ENCODE measurements at regions not wholly inside any gene's neighbourhood (a gene's known extent, or its start where the extent isn't known, plus 50 kb on each side); places are given as distances from the start of the nearest gene placed in this dataset.

DNA sequence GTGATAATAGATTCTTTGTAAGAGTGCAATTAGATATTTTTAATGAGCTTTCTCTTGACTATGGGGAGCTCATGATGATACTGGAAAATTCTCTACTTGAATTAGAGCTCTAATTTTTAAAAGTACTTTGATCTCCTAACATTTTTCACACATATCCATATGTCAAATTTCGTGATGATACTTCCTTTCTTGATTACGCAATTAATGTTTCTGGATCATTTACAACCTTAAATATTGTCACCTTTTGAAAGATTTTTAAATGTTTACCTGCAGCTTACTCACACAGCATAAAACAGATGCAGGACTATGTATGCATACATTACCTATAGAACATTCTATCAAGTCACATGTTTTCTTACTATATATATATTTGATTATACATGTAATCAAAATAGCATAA is 598.5 kb upstream of the DSEL start:
- Histone ChIP-seq H3K4ac (replicated peaks; ENCODE audit: insufficient read length, low read depth, low read length) (no peak overlapping the region), H3K4me1 (replicated peaks in 1 of 4; ENCODE audit: control insufficient read depth in 3 of 4, insufficient read depth in 4 of 4, low read length in 3 of 4) (no peaks in the 10 kb centered on the region), H2BK5ac (ENCODE audit: low read depth, low read length) (no peak overlapping the region), H3K79me2 (ENCODE audit: control insufficient read depth in 1 of 2, insufficient read depth in 2 of 2, low read length in 2 of 2) (no peaks in the 10 kb centered on the region), H3K36me3 (ENCODE audit: control insufficient read depth in 2 of 4, insufficient read depth in 4 of 4, low read length in 3 of 4) (no peaks in the 10 kb centered on the region), H3K27me3 (replicated peaks in 1 of 4; ENCODE audit: control insufficient read depth in 3 of 4, extremely low read depth in 1 of 4, insufficient read depth in 3 of 4, low read length in 3 of 4) (no peaks in the 10 kb centered on the region), H3K56ac (replicated peaks; ENCODE audit: insufficient read length, low read depth, low read length) (no peak overlapping the region), H3K18ac (ENCODE audit: extremely low read depth, low read length) (no peak overlapping the region), H3K9ac (replicated peaks in 1 of 4; ENCODE audit: extremely low read depth in 1 of 4, low read depth in 3 of 4, low read length in 3 of 4) (no peak overlapping the region), H3K23ac (ENCODE audit: insufficient read length) (no peak overlapping the region), H2BK12ac (ENCODE audit: low read depth, low read length) (no peak overlapping the region), H2BK20ac (ENCODE audit: low read length) (no peak overlapping the region), H4K20me1 (replicated peaks in 1 of 2; ENCODE audit: control insufficient read depth in 1 of 2, insufficient read depth in 2 of 2, low read length in 2 of 2) (no peaks in the 10 kb centered on the region), H3K79me1 (ENCODE audit: low read depth, low read length) (no peaks in the 10 kb centered on the region), H4K91ac (replicated peaks; ENCODE audit: insufficient read length, low read length) (no peak overlapping the region), H3K4me3 (ENCODE audit: extremely low read depth in 1 of 4, insufficient read depth in 2 of 4, low read depth in 3 of 4, low read length in 4 of 4) (no peak overlapping the region), H4K8ac (ENCODE audit: extremely low read depth, insufficient read depth, low read length) (no peak overlapping the region), H2AK5ac (ENCODE audit: low read depth, low read length) (no peak overlapping the region), H2BK15ac (ENCODE audit: low read length) (no peak overlapping the region), H2BK120ac (replicated peaks; ENCODE audit: low read depth, low read length) (no peak overlapping the region), H4K5ac (ENCODE audit: insufficient read length, low read depth, low read length) (no peak overlapping the region), H3K23me2 (ENCODE audit: low read depth, low read length) (no peaks in the 10 kb centered on the region), H3K4me2 (ENCODE audit: insufficient read depth in 1 of 2, low read depth in 2 of 2, low read length in 2 of 2) (no peak overlapping the region), H2AFZ (ENCODE audit: low read length) (no peak overlapping the region), H3K27ac (ENCODE audit: low read depth, low read length) (no peak overlapping the region), H3K14ac (ENCODE audit: insufficient read length) (no peak overlapping the region), H3K9me3 (ENCODE audit: insufficient read depth in 2 of 2, low read depth in 1 of 2, low read length in 1 of 2) (no peaks in the 10 kb centered on the region)
- POLR2A ChIA-PET (ENCODE audit: partially characterized antibody), result no interaction called here
- DNase-seq (ENCODE audit: low read depth in 1 of 2, low spot score in 2 of 2) (no peak), FAIRE-seq (no peak)
- CTCF ChIA-PET (ENCODE audit: partially characterized antibody), result no interaction called here
- 93% methylated on average over 2 of the region's 2 CpGs; no CpG with 5 or more reads in 1 of the 2 experiments for WGBS, 2 experiments (ENCODE audit: extremely low coverage in 1 of 2, insufficient coverage in 1 of 2, insufficient read length in 1 of 2, insufficient replicate concordance in 2 of 2, low coverage in 1 of 2, low lambda C conversion rate in 2 of 2, missing lambda C conversion rate in 1 of 2)
- peak; percentile 75; the same call in 1 of the 2 replicates for TF ChIP-seq CEBPB (IDR thresholded peaks at IDR 0.05; ENCODE audit: low read depth, low read length)
